Tibial nerve (tissue), 4 donors: ENCODE measurements at regions not wholly inside any gene's neighbourhood (a gene's known extent, or its start where the extent isn't known, plus 50 kb on each side); places are given as distances from the start of the nearest gene placed in this dataset.

ENCODE experiments used
- EP300 ChIP-seq, 2 donors: sonication (generic); formaldehyde crosslinking; IDR thresholded peaks; one replicate each; pipeline ENCODE4 v1.6.1; 2017; ENCODE audit warnings: antibody characterized with exemption in 2 of 2, mild to moderate bottlenecking in 1 of 2
- POLR2A ChIP-seq, 2 donors: fragments of 450-650 bp; IDR thresholded peaks; one replicate each; pipeline ENCODE4 v1.6.1; 2017; ENCODE audit warnings: antibody characterized with exemption in 2 of 2, mild to moderate bottlenecking in 2 of 2, moderate library complexity in 2 of 2
- TF ChIP-seq, protein P1 (sequence below), 5 experiments: fragments of 200-600 bp in 3 of 5; fragments of 450-650 bp in 2 of 5; sonication (generic) in 3 of 5; IDR thresholded peaks; one replicate each; pipeline ENCODE4 v1.5.1; 2016 to 2019; ENCODE audit warnings: antibody characterized with exemption in 5 of 5, mild to moderate bottlenecking in 3 of 5, moderate library complexity in 2 of 5

DNA sequence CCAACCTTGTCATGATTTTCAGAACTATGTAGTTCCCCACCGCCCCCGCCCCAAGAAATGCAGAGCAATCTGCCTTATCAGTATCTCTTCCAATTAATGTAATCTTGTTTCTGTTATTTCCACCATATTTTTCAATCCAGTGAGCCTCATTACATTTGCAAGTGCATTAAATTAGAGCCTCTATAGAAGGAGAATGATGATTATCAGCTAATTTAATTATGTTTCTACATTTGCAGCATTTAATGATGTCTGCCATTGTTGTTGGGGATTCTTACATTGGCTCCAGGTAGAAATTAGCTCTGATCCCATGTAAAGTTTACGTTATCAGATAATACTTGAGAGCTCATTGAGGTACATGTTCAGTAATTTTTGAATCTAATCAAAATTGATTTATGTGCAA is 707.0 kb upstream of the RBFOX1 start:
- TF ChIP-seq, protein P1, sequence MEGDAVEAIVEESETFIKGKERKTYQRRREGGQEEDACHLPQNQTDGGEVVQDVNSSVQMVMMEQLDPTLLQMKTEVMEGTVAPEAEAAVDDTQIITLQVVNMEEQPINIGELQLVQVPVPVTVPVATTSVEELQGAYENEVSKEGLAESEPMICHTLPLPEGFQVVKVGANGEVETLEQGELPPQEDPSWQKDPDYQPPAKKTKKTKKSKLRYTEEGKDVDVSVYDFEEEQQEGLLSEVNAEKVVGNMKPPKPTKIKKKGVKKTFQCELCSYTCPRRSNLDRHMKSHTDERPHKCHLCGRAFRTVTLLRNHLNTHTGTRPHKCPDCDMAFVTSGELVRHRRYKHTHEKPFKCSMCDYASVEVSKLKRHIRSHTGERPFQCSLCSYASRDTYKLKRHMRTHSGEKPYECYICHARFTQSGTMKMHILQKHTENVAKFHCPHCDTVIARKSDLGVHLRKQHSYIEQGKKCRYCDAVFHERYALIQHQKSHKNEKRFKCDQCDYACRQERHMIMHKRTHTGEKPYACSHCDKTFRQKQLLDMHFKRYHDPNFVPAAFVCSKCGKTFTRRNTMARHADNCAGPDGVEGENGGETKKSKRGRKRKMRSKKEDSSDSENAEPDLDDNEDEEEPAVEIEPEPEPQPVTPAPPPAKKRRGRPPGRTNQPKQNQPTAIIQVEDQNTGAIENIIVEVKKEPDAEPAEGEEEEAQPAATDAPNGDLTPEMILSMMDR (IDR thresholded peaks at IDR 0.05) = no peak
- TF ChIP-seq POLR2A (IDR thresholded peaks at IDR 0.05) (no peak), EP300 (IDR thresholded peaks at IDR 0.05) (no peak)
